Left ventricle myocardium inferior (tissue), 1 donor: ENCODE measurements at regions not wholly inside any gene's neighbourhood (a gene's known extent, or its start where the extent isn't known, plus 50 kb on each side); places are given as distances from the start of the nearest gene placed in this dataset.

ENCODE experiments used
- DNase-seq: peaks from one replicate; pipeline ENCODE4 v3.0.0-alpha.2; 2020
- H3K27ac ChIP-seq: fragments of 200-600 bp; replicated peaks from 2 replicates; pipeline ENCODE4 v1.8.0; 2021
- H3K27me3 ChIP-seq: fragments of 200-600 bp; 2 replicates; pipeline ENCODE4 v1.8.0; 2021; ENCODE audit warnings: low read depth
- H3K36me3 ChIP-seq: fragments of 200-600 bp; 2 replicates; pipeline ENCODE4 v1.8.0; 2021
- H3K4me1 ChIP-seq: fragments of 200-600 bp; 2 replicates; pipeline ENCODE4 v1.8.0; 2021
- H3K4me3 ChIP-seq: fragments of 200-600 bp; 2 replicates; pipeline ENCODE4 v1.8.0; 2021; ENCODE audit warnings: mild to moderate bottlenecking, moderate library complexity
- H3K9me3 ChIP-seq: fragments of 200-600 bp; replicated peaks from 2 replicates; pipeline ENCODE4 v1.8.0; 2021
- CTCF ChIP-seq: fragments of 200-600 bp; IDR thresholded peaks from 2 replicates; pipeline ENCODE4 v1.8.0; 2021; ENCODE audit warnings: antibody characterized with exemption, mild to moderate bottlenecking, borderline replicate concordance
- intact Hi-C: fragments of 100-400 bp; cut with micrococcal nuclease; formaldehyde crosslinking; loops from one replicate; pipeline ENCODE4 v1.11.0; 2022
- donor health status: DM: no; HTN: yes; CAD: no; lungs with severe emphysema.

DNA sequence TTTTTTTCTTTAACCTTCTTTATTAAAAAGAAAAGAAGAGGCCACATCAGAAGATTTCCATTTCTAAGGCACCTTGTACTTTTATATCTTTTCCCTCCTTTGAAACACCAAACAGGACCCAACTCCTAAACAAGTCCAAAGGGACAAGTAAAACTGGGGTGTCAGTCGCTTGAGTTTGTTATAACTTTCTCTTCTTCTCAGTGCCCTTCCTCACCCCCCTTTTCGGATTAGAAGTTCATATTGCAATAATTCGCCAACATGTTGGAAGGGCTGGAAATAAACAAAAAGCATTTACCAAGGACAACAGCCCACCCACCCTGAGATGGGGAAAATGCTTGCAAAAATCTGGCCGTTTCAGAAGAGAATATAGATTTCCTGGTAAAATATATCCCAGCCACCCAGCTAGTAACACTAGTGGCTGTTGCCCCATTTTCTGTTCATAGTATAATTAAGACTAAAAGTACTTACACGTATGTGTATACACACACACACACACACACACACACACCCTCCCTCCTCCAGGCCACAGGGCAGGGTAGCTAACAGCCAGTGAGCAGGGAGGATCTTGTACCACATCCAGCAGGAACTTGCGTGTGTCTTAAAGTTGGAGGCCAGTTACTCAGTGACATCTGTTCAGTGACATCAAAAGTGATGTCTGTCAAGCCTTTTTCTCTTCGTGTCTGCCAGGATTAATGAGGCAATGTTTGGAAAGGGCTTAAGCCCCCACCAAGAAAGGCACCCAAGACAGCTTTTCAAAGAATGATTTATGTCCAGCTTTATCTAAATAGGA, 149.1 kb upstream of the KLF4 start:
- DNase-seq = peak; percentile 51
- no peak for TF ChIP-seq CTCF
- Histone ChIP-seq H3K4me1 (peaks cover 23% of the 10 kb centered on the region), H3K27me3 (no peaks in the 10 kb centered on the region), H3K36me3 (no peaks in the 10 kb centered on the region), H3K27ac (peak overlapping the region; percentile 98), H3K4me3 (peak overlapping the region; percentile 61), H3K9me3 (no peaks in the 10 kb centered on the region)
- intact Hi-C loops = loop anchor here (5.0 kb wide), 2 partner anchors 114 to 151 kb away; partner anchors contain the start of gene KLF4

GRCh38 chr9:107637421-107638420, 148.2 kb upstream of the KLF4 start:
- peak overlapping the region; percentile 61 for H3K4me3 ChIP-seq
- H3K9me3 ChIP-seq = no peaks in the 10 kb centered on the region

GRCh38 chr9:107636571-107637381, 147.2 kb upstream of the KLF4 start:
- Histone ChIP-seq H3K9me3 (no peaks in the 10 kb centered on the region), H3K27me3 (no peaks in the 10 kb centered on the region), H3K36me3 (no peaks in the 10 kb centered on the region), H3K4me1 (peaks cover 23% of the 10 kb centered on the region), H3K27ac (peak overlapping the region; percentile 98), H3K4me3 (peak overlapping the region; percentile 61)
- no peak for TF ChIP-seq CTCF
- no peak for DNase-seq
- intact Hi-C loops = loop anchor here (5.0 kb wide), 2 partner anchors 116 to 149 kb away; partner anchors contain the start of gene KLF4

More at GRCh38 chr9:107637421-107638420, 148.2 kb upstream of the KLF4 start:
- intact Hi-C loops = loop anchor here (5.0 kb wide), 2 partner anchors 115 to 150 kb away; partner anchors contain the start of gene KLF4
- H3K27ac ChIP-seq = peak overlapping the region; percentile 98
- peak; percentile 88 for DNase-seq
- TF ChIP-seq CTCF = peak; percentile 53
- no peaks in the 10 kb centered on the region for H3K27me3 ChIP-seq
- H3K4me1 ChIP-seq = peaks cover 23% of the 10 kb centered on the region
- H3K36me3 ChIP-seq = no peaks in the 10 kb centered on the region

GRCh38 chr9:107635803-107636174, 146.2 kb upstream of the KLF4 start:
- TF ChIP-seq CTCF = no peak
- intact Hi-C loops = loop anchor here (5.0 kb wide), 2 partner anchors 117 to 148 kb away; partner anchors contain the start of gene KLF4
- Histone ChIP-seq H3K27ac (no peak overlapping the region), H3K27me3 (no peaks in the 10 kb centered on the region), H3K4me3 (no peak overlapping the region), H3K36me3 (no peaks in the 10 kb centered on the region), H3K4me1 (peaks cover 23% of the 10 kb centered on the region), H3K9me3 (no peaks in the 10 kb centered on the region)
- DNase-seq = no peak
